ENCODE measurements at regions not wholly inside any gene's neighbourhood (a gene's known extent, or its start where the extent isn't known, plus 50 kb on each side); places are given as distances from the start of the nearest gene placed in this dataset.

DNA sequence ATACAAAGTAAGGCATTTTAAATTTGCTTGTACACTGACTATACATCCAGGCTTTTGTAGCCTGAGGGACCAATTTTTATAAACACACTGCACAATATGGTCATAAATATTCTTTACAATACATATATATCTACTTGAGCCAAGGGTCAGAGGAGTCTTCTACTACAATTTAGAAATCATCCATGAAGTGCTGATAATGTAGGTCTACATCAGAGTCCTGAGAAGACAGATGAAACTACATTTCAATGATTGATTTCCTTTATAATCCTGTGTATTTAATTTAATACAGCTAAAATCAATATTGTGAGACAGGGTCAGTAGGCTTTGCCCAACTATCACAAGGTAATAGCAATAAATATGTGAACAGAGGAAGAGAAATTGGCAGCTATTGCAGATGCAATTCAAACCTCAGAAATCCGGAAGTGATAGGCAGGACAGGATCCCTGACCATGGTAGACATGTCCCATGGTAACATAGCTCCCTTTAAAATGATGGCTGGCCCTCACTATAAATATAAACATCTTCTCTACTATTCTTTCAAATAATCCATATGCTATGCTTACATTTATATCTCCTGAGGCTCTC lies 318.0 kb upstream of the POT1 start:
- TF ChIP-seq, protein P1, sequence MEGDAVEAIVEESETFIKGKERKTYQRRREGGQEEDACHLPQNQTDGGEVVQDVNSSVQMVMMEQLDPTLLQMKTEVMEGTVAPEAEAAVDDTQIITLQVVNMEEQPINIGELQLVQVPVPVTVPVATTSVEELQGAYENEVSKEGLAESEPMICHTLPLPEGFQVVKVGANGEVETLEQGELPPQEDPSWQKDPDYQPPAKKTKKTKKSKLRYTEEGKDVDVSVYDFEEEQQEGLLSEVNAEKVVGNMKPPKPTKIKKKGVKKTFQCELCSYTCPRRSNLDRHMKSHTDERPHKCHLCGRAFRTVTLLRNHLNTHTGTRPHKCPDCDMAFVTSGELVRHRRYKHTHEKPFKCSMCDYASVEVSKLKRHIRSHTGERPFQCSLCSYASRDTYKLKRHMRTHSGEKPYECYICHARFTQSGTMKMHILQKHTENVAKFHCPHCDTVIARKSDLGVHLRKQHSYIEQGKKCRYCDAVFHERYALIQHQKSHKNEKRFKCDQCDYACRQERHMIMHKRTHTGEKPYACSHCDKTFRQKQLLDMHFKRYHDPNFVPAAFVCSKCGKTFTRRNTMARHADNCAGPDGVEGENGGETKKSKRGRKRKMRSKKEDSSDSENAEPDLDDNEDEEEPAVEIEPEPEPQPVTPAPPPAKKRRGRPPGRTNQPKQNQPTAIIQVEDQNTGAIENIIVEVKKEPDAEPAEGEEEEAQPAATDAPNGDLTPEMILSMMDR (IDR thresholded peaks at IDR 0.05): no peak
- no peak for TF ChIP-seq POLR2A (IDR thresholded peaks at IDR 0.05)

Measured in testis (tissue), 2 donors.